Forelimb muscle (tissue), 1 donor: ENCODE measurements at regions not wholly inside any gene's neighbourhood (a gene's known extent, or its start where the extent isn't known, plus 50 kb on each side); places are given as distances from the start of the nearest gene placed in this dataset.

ENCODE experiments used
- DNase-seq: peaks from one replicate; pipeline ENCODE4 v3.0.0-alpha.2; 2013; ENCODE audit warnings: low read depth

DNA sequence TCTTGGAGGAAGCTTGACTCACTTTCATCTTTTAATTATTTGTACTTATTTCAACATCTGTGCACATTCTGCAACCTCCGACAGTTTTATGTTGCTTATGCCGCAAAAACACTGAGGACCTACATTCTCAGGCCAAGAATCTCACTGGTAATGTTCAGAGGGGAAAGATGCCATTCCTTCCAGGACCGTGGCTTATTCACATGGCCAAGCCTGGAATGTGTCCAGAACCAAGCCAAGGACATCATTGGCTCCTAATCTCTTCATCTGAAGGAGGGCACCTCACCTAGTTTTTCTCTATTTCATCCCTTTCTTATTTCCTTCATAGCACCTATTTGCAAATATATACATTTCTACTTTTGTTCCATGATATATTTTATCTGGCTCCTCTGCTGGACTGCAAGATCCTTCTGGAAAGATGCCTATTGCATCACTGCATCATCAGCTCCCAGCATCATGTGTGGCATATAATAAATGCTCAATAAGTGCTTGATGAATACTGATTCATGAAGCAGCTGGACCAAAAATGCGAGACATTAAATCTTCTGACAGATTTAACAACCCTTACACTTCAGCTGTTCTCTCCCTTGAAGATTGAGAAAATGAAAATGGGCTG is 377.1 kb downstream of the TNS1 start:
- no peak for DNase-seq

DNA sequence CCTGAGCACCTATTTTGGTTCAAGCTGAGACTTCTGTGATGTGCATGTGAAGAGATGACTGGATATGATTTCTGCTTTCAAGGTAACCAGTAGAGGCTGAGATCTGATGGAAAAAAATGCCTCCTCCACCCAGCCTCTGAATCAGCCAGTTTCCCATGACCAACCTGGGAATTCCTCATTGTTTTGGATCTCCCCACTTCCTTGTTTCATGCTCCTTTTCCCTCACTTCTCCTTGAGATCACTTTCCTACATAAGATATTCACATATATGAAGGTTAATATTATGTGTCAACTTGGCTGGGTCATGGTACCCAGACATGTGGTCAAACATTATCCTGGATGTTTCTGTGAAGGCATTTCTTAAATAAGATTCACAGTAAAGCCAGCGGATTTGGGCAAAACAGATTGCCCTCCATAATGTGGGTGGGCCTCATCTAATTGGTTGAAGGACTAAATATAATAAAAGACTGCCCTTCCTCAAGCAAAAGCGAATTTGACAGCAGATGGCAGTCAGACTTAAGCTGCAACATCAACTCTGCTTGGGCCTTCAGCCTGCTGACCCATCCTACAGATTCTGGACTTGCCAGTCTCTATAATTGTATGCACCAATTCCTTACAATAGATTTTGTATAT is 379.4 kb downstream of the TNS1 start:
- DNase-seq = no peak

DNA sequence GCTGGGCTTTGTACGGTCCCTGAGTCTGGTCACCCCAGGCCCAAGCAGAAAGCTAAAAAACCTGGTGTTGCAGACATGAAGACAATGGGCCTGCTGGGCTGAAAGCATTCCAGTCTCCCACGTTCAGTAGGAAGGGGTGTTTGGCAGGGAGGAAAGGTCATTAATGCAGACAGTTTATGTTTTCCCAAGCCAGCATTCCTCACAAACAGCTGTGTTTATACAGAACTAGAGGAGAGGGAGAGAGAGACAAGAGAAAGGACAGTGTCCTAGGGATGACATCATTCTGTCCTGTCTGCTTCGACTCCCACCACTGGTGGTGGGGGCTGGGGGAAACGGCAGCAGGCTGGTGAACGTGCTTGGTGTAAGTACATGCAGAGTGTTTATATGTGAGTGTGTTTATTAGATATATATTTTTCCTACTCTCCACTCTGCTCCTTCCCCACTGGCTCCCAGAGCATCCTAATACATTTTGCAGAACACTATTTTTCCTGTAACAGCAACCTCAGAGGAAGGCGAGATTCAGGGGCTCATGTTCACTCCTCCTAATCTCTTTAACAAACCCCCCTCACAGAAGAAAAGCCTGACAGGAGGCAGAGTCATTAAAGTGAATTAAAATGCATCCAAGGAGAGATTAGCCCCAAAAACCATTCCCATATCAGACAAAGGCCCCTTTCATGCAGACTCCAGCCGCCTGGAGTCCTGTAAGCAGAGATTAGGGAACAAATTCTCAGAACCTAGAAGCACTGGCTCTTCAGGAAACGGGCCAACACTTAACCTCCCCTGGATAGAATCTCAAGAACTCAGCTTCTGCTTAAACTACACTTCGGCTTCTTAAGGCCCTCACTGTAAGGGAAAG is 380.4 kb downstream of the TNS1 start:
- peak; percentile 89 for DNase-seq

DNA sequence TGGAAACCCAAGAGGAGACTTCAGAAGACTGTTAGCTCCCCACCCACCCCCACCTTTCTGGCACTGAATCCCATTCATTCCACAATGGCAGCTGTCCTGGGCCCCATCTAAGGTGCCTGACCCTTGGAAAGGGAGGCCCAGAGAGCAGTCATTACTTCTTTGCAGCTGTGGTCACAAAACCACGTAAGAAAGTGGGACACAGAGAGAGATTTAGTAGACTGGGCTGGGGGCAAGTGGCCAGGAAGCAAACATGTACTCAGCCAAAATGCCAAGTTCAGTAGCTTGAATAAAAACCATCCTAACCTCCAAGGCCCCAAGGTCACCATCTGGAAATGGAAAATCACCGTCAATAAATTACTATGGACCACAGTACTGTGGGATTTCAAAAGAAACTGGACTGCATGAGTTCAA is 381.4 kb downstream of the TNS1 start:
- DNase-seq = no peak

DNA sequence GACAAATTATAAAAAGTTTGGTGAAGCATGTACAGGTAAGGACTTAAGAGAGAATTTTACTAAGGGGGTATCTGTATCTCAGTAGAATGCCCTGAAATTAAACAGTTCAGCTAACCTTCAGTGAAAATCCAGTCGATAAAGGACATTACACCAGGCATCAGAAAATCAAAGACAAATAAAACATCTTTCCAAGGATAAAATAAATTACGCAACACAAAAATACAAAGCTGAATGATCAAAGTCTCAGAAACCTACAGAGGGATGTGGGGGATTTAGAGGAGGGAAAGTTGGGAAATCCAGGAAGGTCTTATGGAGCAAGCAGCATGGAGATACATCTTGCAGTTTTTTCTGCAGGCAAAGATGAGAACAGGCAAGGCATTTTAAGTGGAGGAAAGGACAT is 384.1 kb downstream of the TNS1 start:
- no peak for DNase-seq

DNA sequence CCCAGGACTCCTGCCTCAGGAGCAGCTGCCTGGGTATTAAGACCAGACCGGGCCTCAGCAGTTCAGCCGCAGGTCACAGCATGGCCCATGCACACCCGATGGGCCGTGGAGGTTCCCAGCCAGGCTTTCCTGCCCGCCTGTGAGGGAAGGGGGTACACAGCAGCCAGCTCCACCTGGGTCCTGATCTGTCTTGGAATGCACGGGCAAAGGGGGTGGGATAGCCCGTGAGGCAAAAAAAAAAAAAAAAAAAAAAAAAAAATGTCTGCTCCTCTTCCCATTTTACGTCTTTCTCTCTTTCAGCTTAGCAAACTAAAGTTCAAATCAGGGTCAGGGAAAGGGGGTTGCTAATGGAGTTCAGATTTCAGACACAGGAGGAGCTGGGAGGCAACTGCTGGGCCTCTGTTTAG is 385.2 kb downstream of the TNS1 start:
- no peak for DNase-seq

DNA sequence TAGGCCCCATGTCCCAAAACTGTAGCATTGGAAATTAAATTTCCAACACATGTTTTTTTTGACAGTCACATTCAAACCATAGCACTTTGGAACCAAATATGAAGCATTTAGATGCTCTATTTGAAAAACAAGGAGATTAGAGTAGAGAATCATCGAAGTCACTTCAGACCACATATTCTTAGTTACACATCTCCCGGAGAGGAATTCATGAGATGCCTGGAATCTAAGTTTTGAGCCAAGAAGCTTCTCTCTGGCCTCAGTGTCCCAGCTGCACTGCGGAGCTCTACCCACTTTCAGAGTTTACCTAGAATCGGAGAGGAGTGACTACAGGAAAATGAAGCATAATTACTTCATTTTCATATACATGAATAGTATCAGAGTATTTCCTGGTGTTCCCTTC is 385.9 kb downstream of the TNS1 start:
- DNase-seq = no peak

DNA sequence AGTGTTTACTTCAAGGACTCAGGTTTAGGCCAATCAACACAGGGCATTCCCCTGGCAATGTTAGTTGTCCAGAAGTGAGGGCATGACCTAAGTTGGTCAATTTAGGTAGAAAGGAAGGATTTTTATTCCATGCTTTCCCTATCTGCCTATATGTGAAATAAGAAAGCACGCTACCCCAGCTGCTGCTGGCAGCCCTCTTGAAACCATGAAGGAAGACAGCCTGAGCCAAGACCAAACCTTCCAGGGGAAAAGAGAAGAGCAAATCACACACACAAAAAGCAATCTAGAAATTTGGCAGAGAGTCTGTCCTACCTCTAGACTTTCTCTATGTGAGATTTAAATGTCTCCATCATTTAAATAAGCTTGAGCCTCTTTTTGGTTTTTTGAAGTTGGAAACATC is 387.6 kb downstream of the TNS1 start:
- no peak for DNase-seq

DNA sequence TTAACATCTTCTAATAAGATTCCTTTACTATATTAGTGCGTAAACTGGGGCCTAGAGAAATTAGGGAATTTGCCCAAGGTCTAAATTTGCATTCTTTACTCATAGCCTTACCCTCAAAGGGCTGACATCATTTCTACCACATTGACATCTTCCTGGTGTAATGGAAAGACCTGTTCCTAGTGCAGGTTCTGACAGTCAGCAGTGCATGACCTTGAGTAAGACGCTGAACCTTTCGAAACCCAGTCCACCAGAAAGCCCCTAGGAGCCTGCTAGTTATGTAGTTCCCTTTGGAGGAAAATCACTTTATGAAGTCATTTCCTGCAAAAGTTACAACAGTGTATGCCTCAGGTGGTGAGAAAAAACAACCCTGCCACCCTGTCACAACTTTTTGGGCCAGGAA is 388.3 kb downstream of the TNS1 start:
- no peak for DNase-seq

DNA sequence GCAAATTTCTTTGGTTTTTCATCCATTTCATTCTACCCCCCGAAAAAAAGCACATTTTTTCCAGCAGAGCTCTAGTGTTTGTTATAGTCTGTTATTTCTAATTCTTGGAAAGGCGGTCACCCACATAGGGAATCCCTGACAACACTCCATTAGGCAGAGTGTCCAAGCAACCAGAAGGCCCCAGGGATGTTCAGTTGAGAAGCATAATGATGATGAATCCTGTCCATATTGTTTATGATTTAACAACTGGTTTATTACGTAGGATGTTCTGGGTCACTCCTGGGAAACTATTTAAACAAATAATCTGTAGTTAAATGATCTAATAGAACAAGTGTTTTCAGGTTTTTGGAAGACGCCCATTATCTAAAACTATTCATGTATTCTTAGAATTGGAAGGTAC is 388.7 kb downstream of the TNS1 start:
- peak; percentile 85 for DNase-seq

DNA sequence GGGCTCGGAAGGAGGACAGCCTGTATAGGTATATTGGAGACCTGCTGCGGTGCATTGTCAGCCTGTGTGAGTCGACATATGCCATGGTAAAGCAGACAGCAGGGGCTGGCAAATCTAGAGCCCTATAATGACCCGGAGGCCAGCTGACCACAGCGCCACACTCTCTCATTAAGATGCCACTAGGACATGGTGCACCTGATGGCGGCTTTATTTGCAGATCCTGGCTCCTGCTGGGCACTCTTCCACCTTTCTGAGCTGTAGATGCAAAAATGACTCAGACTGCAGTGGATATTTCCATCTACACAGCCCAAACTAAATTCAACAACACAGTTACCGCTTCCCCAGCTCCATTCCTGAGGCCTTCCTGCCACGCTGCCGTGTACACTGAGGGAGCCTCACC is 389.9 kb downstream of the TNS1 start:
- DNase-seq = no peak

DNA sequence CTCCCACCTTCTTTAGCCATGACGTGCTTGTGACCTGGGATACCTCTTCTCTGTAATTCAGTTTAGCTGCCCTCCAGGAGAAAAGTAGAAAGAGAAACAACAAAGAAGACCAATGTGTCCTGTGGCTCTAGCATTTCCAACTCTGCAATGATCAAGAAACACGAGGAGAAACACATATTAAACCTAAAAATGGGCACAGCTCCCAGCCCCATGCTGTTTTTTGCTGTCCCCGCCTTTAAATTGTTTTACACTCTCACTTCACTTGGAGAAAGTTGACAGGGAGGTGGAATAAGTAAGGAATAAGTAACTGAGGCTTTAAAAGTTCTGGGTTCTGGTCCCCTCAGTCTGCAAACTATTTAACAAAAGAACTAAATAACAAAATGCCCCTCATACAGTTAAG is 390.6 kb downstream of the TNS1 start:
- no peak for DNase-seq

DNA sequence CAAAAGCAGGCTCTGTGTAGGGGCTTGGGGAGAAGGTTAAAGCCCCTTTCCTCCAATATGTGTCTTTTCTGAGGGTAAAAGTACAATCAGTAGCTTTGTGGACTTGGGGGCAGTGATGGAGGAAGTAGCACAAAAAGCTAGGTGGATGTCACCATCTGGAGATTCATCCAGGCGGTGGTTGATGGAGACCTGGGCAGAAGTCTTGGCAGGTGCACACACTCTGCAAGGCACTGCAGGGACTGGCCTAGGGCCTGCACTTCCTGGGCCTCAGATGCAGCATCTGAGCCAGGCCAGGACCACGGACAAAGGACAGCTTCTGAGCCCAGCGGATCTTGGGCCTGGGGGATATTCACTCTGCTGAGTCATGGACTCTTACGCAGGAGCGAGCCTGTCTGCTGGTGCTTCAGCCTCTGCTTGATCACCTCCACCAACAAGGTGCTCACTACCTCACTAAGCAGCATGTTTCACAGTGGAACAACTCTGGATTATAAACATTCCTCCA is 391.1 kb downstream of the TNS1 start:
- no peak for DNase-seq

DNA sequence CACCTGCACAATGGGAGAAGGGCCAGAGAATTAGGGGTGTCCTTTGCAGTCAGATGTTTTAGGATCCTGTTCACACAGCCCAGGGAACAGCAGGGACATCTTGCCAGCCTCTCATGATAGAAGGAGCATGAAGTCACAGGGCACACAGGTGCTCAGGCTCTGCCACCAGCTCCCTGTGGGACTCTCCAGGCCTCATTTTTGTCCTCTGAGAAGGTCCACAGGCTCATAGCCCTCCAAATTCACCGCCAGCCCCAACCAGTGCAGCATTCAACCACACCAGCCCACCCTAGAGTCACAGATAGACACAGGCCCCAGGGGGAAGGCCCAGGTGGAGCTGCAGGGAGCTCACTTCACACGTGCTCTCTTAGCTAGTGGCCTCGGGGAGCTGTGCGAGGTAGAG is 391.7 kb downstream of the TNS1 start:
- DNase-seq = no peak

DNA sequence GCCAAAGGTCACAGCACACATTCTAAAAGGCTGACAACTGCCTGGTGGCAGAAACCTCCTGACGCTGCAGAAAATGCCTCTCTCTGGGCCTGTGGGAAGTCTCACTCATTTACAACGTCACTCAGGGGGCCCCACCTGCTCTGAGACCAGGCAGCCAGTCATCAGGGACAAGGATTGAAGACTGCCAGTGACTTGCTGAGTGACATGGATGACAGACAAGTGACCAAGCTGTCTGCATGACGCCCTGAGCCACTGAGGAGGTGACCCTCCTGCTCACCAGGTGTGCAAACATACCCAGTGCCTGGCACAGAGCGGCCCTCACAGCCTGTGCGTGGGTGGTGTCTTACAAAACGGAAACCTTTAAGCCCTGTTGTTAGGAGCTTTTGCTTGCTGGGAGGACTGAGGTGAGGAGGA is 392.4 kb downstream of the TNS1 start:
- DNase-seq = no peak

DNA sequence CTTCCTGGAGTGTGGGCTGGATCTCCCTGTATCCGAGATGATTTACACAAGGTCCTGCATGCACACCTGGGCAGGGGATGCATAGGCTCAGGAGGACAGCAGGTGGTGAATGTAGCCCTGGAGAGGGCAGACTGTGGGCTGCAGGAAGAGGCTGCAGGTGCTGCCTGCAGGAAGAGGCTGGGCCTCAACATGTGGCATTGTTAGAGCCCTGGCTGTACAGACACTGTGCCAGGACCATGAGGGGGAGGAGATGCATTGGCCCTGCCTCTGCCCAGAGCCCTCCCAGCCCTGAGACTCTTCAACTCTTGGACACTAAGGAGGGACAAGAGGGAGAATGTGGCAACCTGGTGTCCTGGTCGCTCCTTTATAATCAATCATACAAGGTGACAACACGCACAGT is 392.8 kb downstream of the TNS1 start:
- no peak for DNase-seq

DNA sequence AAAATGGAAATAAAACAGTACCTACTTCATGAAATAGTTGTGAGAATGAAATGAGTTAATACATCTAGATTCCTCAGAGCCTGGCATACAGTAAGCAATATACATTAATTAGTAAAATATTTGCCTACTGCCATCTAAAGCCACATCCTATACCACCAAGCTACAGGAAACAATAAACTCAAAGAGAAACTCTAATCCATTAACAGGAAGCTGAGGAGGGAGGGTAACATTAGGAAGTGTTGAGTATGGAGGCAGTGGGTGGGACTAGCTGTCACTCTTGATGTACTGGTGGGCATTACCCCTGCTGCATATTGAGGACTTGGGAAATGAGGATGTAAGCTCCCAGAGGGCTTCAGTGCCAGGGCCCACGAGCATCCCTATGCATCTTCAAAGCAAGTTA is 396.5 kb downstream of the TNS1 start:
- no peak for DNase-seq

DNA sequence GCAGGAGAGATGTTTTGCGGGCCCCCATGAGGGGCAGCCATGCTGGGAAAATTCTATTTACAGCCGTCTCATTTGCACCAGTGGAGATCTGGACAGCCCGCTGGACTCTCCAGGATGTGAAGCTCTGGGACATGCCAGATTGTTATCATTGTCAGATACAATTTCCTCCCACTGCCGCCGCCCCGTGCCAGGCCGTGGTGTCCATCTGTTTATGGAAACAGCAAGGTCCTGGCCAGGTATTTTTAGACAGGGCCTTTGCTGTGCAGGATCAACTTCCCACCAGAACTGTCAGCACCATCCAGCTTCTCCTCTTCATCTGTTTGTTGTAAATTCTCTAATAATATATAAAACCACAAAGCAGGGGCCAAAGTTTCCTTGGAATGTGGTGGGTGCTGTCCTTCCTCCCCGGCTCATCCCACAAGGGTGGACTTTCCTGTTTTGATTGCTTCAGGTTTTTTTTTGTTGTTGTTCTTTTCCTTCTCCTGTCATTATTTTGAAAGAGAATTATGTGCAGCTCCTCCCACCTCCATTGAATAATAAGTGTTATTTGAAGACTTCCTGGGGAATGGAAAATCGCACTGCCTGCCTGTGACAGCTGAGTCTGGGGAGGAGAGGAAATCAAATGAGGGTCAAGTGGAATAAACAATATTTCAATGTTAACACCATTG is 398.1 kb downstream of the TNS1 start:
- no peak for DNase-seq

DNA sequence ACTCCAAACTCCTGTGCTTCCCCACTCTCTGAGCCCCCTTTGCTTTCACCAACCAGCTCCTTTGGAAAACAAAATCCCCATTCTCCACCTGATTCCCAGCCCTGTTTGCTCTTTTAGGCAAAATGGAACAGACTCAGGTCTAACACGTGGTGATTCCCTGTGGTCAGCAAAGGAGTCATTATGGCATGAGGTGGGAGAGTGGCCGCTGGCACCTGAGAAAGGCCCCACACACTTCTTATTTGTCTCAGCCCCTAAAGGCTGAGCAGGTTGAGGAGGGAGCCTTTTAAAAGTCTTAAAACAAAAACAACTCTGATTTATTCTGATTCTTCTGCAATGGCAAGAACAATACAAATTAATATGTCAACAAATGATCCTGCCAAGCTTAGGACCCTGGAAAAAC is 401.2 kb downstream of the TNS1 start:
- no peak for DNase-seq

DNA sequence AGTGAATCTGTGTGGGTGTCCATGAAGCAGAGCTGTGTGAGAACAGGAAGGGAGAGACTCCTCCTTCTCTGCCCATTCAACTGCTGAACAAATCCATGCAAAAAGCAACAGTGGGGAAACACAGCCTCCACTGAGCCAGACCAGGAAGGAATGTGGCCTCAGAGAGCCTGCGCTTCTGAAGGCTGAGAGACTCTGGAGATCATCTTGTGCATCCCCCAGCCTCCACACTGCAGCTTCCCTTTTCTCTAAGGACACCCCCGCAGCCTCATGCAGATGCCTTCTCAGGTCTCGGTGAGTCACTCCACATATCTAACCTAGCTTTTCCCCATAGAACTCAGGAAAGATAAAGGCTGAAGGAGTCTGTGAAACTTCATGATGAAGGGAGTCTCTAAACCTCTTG is 402.9 kb downstream of the TNS1 start:
- DNase-seq = no peak

DNA sequence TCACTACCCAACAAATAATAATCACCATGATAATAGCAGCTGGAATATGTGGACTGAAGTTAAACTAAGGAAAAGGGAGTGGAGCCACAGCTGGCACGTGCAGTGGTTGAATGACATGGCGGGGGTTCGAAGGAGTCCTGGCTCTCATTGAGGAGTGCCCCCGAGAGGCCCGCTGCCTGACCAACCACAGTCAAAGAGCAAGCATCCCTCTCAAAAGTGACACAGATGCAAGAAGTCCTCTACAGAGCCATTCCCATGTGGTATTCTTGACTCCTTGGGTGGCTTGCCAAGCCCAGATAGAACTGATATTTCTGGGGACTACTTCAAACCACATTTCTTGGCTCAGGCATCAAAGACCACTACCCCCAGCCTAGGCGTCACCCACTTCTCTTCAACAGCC is 405.1 kb downstream of the TNS1 start:
- no peak for DNase-seq

DNA sequence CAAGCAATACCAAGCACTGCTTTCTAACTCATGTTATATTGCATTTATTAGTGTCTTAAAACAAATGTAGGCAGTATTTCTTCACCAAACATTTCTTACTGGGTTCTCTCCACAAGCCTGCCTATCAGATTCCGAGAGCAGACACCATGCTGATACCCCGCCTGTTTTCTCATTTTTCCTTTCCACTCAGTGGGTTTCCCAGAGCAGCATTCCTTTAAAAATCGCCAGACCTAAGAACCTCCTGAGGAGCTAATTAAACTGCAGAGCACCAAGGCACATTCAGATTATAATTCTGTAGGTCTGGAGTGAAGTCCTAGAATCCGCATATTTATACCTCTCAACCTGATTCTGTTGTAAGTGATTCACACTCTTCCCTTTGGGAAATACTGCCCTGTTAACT is 405.6 kb downstream of the TNS1 start:
- no peak for DNase-seq
